WERI-Rb-1 (cell line): ENCODE measurements at regions not wholly inside any gene's neighbourhood (a gene's known extent, or its start where the extent isn't known, plus 50 kb on each side); places are given as distances from the start of the nearest gene placed in this dataset.

Source experiments
- DNase-seq: peaks from one replicate; pipeline ENCODE4 v3.0.0-alpha.2; 2020
- H3K27ac ChIP-seq: fragments of 250-450 bp; sonication (Bioruptor Pico); 2 replicates; pipeline ENCODE4 v1.5.1; 2020; ENCODE audit warnings: mild to moderate bottlenecking, moderate library complexity
- H3K27me3 ChIP-seq: fragments of 250-450 bp; sonication (Bioruptor Pico); 2 replicates; pipeline ENCODE4 v1.5.1; 2021; ENCODE audit warnings: mild to moderate bottlenecking, low read depth, moderate library complexity; ENCODE audit not compliant: insufficient read depth, severe bottlenecking
- H3K36me3 ChIP-seq: fragments of 250-450 bp; sonication (Bioruptor Pico); 2 replicates; pipeline ENCODE4 v1.5.1; 2020; ENCODE audit warnings: mild to moderate bottlenecking, moderate library complexity
- H3K4me3 ChIP-seq: 2 replicates; pipeline ENCODE4 v1.5.1; 2011; ENCODE audit warnings: low read depth, mild to moderate bottlenecking, control low read depth, low read length
- H3K9me3 ChIP-seq: fragments of 250-450 bp; sonication (Bioruptor Pico); 2 replicates; pipeline ENCODE4 v1.5.1; 2021; ENCODE audit warnings: mild to moderate bottlenecking, moderate library complexity; ENCODE audit not compliant: severe bottlenecking
- CTCF ChIP-seq: IDR thresholded peaks from 2 replicates; pipeline ENCODE4 v1.5.1; 2011; ENCODE audit warnings: low read depth, mild to moderate bottlenecking, control low read depth, inconsistent platforms, low read length

- H3K27ac ChIP-seq: no peak overlapping the region
- H3K36me3 ChIP-seq: no peaks in the 10 kb centered on the region
- TF ChIP-seq CTCF: no peak
- H3K9me3 ChIP-seq: no peaks in the 10 kb centered on the region
- no peak overlapping the region for H3K4me3 ChIP-seq
- no peak for DNase-seq
- peaks cover 24% of the 10 kb centered on the region for H3K27me3 ChIP-seq
These were observed 90.2 kb upstream of the EEF1E1 start for GRCh38 chr6:8192597-8192996.

- Histone ChIP-seq H3K4me3 (no peak overlapping the region), H3K9me3 (no peaks in the 10 kb centered on the region), H3K36me3 (no peaks in the 10 kb centered on the region), H3K27ac (no peak overlapping the region), H3K27me3 (peaks cover 27% of the 10 kb centered on the region)
- DNase-seq: no peak
- TF ChIP-seq CTCF: no peak
These were observed 89.7 kb upstream of the EEF1E1 start for GRCh38 chr6:8192067-8192466.

- TF ChIP-seq CTCF: no peak
- no peak for DNase-seq
- peaks cover 30% of the 10 kb centered on the region for H3K27me3 ChIP-seq
- H3K4me3 ChIP-seq: no peak overlapping the region
- H3K27ac ChIP-seq: no peak overlapping the region
- no peaks in the 10 kb centered on the region for H3K9me3 ChIP-seq
- no peaks in the 10 kb centered on the region for H3K36me3 ChIP-seq
These were observed 89.3 kb upstream of the EEF1E1 start for GRCh38 chr6:8191629-8192028.

GRCh38 chr6:8187209-8187608, 84.9 kb upstream of the EEF1E1 start:
- H3K4me3 ChIP-seq: no peak overlapping the region
- H3K9me3 ChIP-seq: no peaks in the 10 kb centered on the region
- TF ChIP-seq CTCF: no peak
- no peaks in the 10 kb centered on the region for H3K36me3 ChIP-seq
- H3K27ac ChIP-seq: no peak overlapping the region
- DNase-seq: no peak
- peaks cover 40% of the 10 kb centered on the region for H3K27me3 ChIP-seq

- DNase-seq: no peak
- H3K27ac ChIP-seq: no peak overlapping the region
These were observed 80.7 kb upstream of the EEF1E1 start for GRCh38 chr6:8182902-8183665.

More at GRCh38 chr6:8182902-8183665, 80.7 kb upstream of the EEF1E1 start:
- TF ChIP-seq CTCF: no peak
- Histone ChIP-seq H3K9me3 (peaks cover 3% of the 10 kb centered on the region), H3K36me3 (no peaks in the 10 kb centered on the region), H3K27me3 (peaks cover 51% of the 10 kb centered on the region), H3K4me3 (no peak overlapping the region)
